Mucosa of descending colon (tissue), 3 donors: ENCODE measurements at regions not wholly inside any gene's neighbourhood (a gene's known extent, or its start where the extent isn't known, plus 50 kb on each side); places are given as distances from the start of the nearest gene placed in this dataset.

Experiments used
- ATAC-seq: fragments of 200-7000 bp; cut with Tn5 transposase; one replicate; pipeline ENCODE4 v1.9.1; 2020; ENCODE audit warnings: mild to moderate bottlenecking, moderate library complexity
- DNase-seq, 3 donors: peaks; one replicate each; pipeline ENCODE4 v3.0.0-alpha.2; 2020
- H3K36me3 ChIP-seq: fragments of 200-600 bp; one replicate; pipeline ENCODE4 v1.8.0; 2021; ENCODE audit warnings: low read depth, mild to moderate bottlenecking
- H3K4me1 ChIP-seq: fragments of 200-600 bp; one replicate; pipeline ENCODE4 v1.8.0; 2021; ENCODE audit warnings: low read depth, mild to moderate bottlenecking
- H3K4me3 ChIP-seq: fragments of 200-600 bp; one replicate; pipeline ENCODE4 v1.8.0; 2021; ENCODE audit warnings: mild to moderate bottlenecking
- H3K9me3 ChIP-seq: fragments of 200-600 bp; one replicate; pipeline ENCODE4 v1.8.0; 2021; ENCODE audit warnings: mild to moderate bottlenecking
- CTCF ChIP-seq: fragments of 200-600 bp; IDR thresholded peaks from one replicate; pipeline ENCODE4 v1.8.0; 2022; ENCODE audit warnings: antibody characterized with exemption, mild to moderate bottlenecking
- intact Hi-C, 2 donors: fragments of 100-400 bp; cut with DNase I in 1 of 2; cut with micrococcal nuclease in 1 of 2; formaldehyde crosslinking; loops; one replicate each; pipeline versions ENCODE4 v1.11.0 to v1.11.1; 2022; cut with DNase I, micrococcal nuclease
- donor health status: DM: no; HTN: no; CAD: no; lungs with moderate emphysema.
- donor health status: DM: no; HTN: no; CAD: no.
- donor health status: DM: no; HTN: yes; CAD: no.

GRCh38 chr3:70606018-70606417 is 293.6 kb upstream of the MDFIC2 start:
- DNase-seq (no peak), ATAC-seq (no peak)
- H3K9me3 ChIP-seq = no peaks in the 10 kb centered on the region
- H3K4me3 ChIP-seq = no peak overlapping the region
- no peaks in the 10 kb centered on the region for H3K36me3 ChIP-seq
- intact Hi-C loops = no loop called here
- H3K4me1 ChIP-seq = no peaks in the 10 kb centered on the region
- TF ChIP-seq CTCF = no peak

- TF ChIP-seq CTCF = no peak
- intact Hi-C loops = no loop called here
- no peak for ATAC-seq
- Histone ChIP-seq H3K4me1 (no peaks in the 10 kb centered on the region), H3K4me3 (no peak overlapping the region), H3K9me3 (no peaks in the 10 kb centered on the region), H3K36me3 (no peaks in the 10 kb centered on the region)
- DNase-seq = no peak
Observed at GRCh38 chr3:70603103-70603502, 290.7 kb upstream of the MDFIC2 start.

GRCh38 chr3:70597312-70597711 is 284.9 kb upstream of the MDFIC2 start:
- no peak for ATAC-seq
- intact Hi-C loops = no loop called here
- TF ChIP-seq CTCF = no peak
- no peak for DNase-seq
- no peaks in the 10 kb centered on the region for H3K36me3 ChIP-seq
- no peaks in the 10 kb centered on the region for H3K9me3 ChIP-seq
- no peaks in the 10 kb centered on the region for H3K4me1 ChIP-seq
- no peak overlapping the region for H3K4me3 ChIP-seq

GRCh38 chr3:70583682-70584081 is 271.2 kb upstream of the MDFIC2 start:
- TF ChIP-seq CTCF = no peak
- Histone ChIP-seq H3K9me3 (no peaks in the 10 kb centered on the region), H3K4me3 (no peak overlapping the region), H3K4me1 (no peaks in the 10 kb centered on the region), H3K36me3 (no peaks in the 10 kb centered on the region)
- intact Hi-C loops = no loop called here
- DNase-seq (no peak), ATAC-seq (no peak)

GRCh38 chr3:70582803-70583202 is 270.4 kb upstream of the MDFIC2 start:
- ATAC-seq (no peak), DNase-seq (no peak)
- TF ChIP-seq CTCF = no peak
- no peaks in the 10 kb centered on the region for H3K4me1 ChIP-seq
- H3K4me3 ChIP-seq = no peak overlapping the region
- no peaks in the 10 kb centered on the region for H3K9me3 ChIP-seq
- intact Hi-C loops = no loop called here
- H3K36me3 ChIP-seq = no peaks in the 10 kb centered on the region

GRCh38 chr3:70580021-70580420 is 267.6 kb upstream of the MDFIC2 start:
- intact Hi-C loops = no loop called here

More at GRCh38 chr3:70580021-70580420, 267.6 kb upstream of the MDFIC2 start:
- no peak overlapping the region for H3K4me3 ChIP-seq
- no peaks in the 10 kb centered on the region for H3K36me3 ChIP-seq
- DNase-seq (no peak), ATAC-seq (no peak)
- no peaks in the 10 kb centered on the region for H3K9me3 ChIP-seq
- no peak for TF ChIP-seq CTCF
- no peaks in the 10 kb centered on the region for H3K4me1 ChIP-seq
